ENCODE measurements at regions not wholly inside any gene's neighbourhood (a gene's known extent, or its start where the extent isn't known, plus 50 kb on each side); places are given as distances from the start of the nearest gene placed in this dataset.

- no peak for DNase-seq
- Histone ChIP-seq H3K4me1 (no peaks in the 10 kb centered on the region), H3K4me3 (no peak overlapping the region), H3K27ac (no peak overlapping the region), H3K27me3 (no peaks in the 10 kb centered on the region), H3K9me3 (no peaks in the 10 kb centered on the region), H3K36me3 (ENCODE audit: low read depth, missing control alignments) (no peaks in the 10 kb centered on the region)
- TF ChIP-seq, protein P1, sequence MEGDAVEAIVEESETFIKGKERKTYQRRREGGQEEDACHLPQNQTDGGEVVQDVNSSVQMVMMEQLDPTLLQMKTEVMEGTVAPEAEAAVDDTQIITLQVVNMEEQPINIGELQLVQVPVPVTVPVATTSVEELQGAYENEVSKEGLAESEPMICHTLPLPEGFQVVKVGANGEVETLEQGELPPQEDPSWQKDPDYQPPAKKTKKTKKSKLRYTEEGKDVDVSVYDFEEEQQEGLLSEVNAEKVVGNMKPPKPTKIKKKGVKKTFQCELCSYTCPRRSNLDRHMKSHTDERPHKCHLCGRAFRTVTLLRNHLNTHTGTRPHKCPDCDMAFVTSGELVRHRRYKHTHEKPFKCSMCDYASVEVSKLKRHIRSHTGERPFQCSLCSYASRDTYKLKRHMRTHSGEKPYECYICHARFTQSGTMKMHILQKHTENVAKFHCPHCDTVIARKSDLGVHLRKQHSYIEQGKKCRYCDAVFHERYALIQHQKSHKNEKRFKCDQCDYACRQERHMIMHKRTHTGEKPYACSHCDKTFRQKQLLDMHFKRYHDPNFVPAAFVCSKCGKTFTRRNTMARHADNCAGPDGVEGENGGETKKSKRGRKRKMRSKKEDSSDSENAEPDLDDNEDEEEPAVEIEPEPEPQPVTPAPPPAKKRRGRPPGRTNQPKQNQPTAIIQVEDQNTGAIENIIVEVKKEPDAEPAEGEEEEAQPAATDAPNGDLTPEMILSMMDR (IDR thresholded peaks at IDR 0.05), result no peak
- no peak for TF ChIP-seq POLR2A (IDR thresholded peaks at IDR 0.05)
- WGBS, 2 donors, result 47 to 62% methylated on average over 7 of the region's 7 CpGs
- intact Hi-C loops (cut with DNase I; ENCODE audit: low total_unique reads), result no loop called here
Measured at GRCh38 chr20:7672571-7672970, 267.7 kb downstream of the HAO1 start.

GRCh38 chr20:7673841-7674240 is 266.4 kb downstream of the HAO1 start:
- Histone ChIP-seq H3K9me3 (no peaks in the 10 kb centered on the region), H3K4me1 (no peaks in the 10 kb centered on the region), H3K27ac (no peak overlapping the region), H3K36me3 (ENCODE audit: low read depth, missing control alignments) (no peaks in the 10 kb centered on the region), H3K4me3 (no peak overlapping the region), H3K27me3 (no peaks in the 10 kb centered on the region)
- no peak for DNase-seq
- intact Hi-C loops (cut with DNase I; ENCODE audit: low total_unique reads), result no loop called here
- WGBS, 2 donors, result 88 to 89% methylated on average over 2 of the region's 2 CpGs
- TF ChIP-seq, protein P1 (IDR thresholded peaks at IDR 0.05), result no peak
- no peak for TF ChIP-seq POLR2A (IDR thresholded peaks at IDR 0.05)

GRCh38 chr20:7682916-7683315 is 257.3 kb downstream of the HAO1 start:
- DNase-seq, result no peak
- TF ChIP-seq, protein P1 (IDR thresholded peaks at IDR 0.05), result no peak
- TF ChIP-seq POLR2A (IDR thresholded peaks at IDR 0.05), result no peak
- Histone ChIP-seq H3K9me3 (no peaks in the 10 kb centered on the region), H3K4me3 (no peak overlapping the region), H3K27me3 (no peaks in the 10 kb centered on the region), H3K4me1 (no peaks in the 10 kb centered on the region), H3K27ac (no peak overlapping the region), H3K36me3 (ENCODE audit: low read depth, missing control alignments) (no peaks in the 10 kb centered on the region)
- intact Hi-C loops (cut with DNase I; ENCODE audit: low total_unique reads), result no loop called here
- 92 to 95% methylated on average over 3 of the region's 3 CpGs for WGBS, 2 donors

DNA sequence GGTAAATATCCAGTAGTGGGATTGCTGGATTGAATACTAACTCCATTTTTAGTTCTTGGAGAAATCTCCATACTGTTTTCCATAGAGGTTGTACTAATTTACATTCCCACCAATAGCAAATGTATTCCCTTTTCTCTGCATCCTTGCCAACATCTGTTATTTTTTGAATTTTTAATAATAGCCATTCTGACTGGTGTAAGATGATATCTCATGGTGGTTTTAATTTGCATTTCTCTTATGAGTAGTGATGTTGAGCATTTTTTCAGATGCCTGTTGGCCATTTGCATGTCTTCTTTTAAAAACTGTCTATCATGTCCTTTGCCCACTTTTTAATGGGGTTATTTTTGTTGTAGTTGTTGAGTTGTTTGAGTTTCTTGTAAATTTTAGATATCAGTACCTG is 253.2 kb downstream of the HAO1 start:
- Histone ChIP-seq H3K27me3 (no peaks in the 10 kb centered on the region), H3K4me1 (no peaks in the 10 kb centered on the region), H3K4me3 (no peak overlapping the region), H3K36me3 (ENCODE audit: low read depth, missing control alignments) (no peaks in the 10 kb centered on the region), H3K9me3 (no peaks in the 10 kb centered on the region), H3K27ac (no peak overlapping the region)
- DNase-seq, result no peak
- TF ChIP-seq, protein P1 (IDR thresholded peaks at IDR 0.05), result no peak
- intact Hi-C loops (cut with DNase I; ENCODE audit: low total_unique reads), result no loop called here

GRCh38 chr20:7689151-7689550 is 251.1 kb downstream of the HAO1 start:
- no peaks in the 10 kb centered on the region for H3K27me3 ChIP-seq
- H3K9me3 ChIP-seq, result no peaks in the 10 kb centered on the region
- no peak overlapping the region for H3K4me3 ChIP-seq
- H3K36me3 ChIP-seq (ENCODE audit: low read depth, missing control alignments), result no peaks in the 10 kb centered on the region
- H3K27ac ChIP-seq, result no peak overlapping the region
- WGBS, 2 donors, result 85 to 88% methylated on average over 3 of the region's 3 CpGs
- no peaks in the 10 kb centered on the region for H3K4me1 ChIP-seq
- TF ChIP-seq, protein P1 (IDR thresholded peaks at IDR 0.05), result no peak
- TF ChIP-seq POLR2A (IDR thresholded peaks at IDR 0.05), result no peak
- intact Hi-C loops (cut with DNase I; ENCODE audit: low total_unique reads), result no loop called here
- no peak for DNase-seq
